SKM-1 treated with dmso at 0.1 percent for 144 hours (cell line): ENCODE measurements at regions not wholly inside any gene's neighbourhood (a gene's known extent, or its start where the extent isn't known, plus 50 kb on each side); places are given as distances from the start of the nearest gene placed in this dataset.

Experiments used
- DNase-seq: peaks from one replicate; lab custom pipeline; 2025; ENCODE audit not compliant: unreplicated experiment; lab: John Stamatoyannopoulos, UW

GRCh38 chr6:167643223-167643622, 183.5 kb upstream of the AFDN start:
- no peak for DNase-seq

- no peak for DNase-seq
These were observed 183.0 kb upstream of the AFDN start for GRCh38 chr6:167643716-167644115.

- no peak for DNase-seq
These were observed 182.1 kb upstream of the AFDN start for GRCh38 chr6:167644412-167645132.

GRCh38 chr6:167645368-167645767, 181.3 kb upstream of the AFDN start:
- DNase-seq: no peak

- no peak for DNase-seq
These were observed 179.4 kb upstream of the AFDN start for GRCh38 chr6:167647306-167647705.

- DNase-seq: no peak
These were observed 178.8 kb upstream of the AFDN start for GRCh38 chr6:167647737-167648470.

- DNase-seq: no peak
These were observed 178.0 kb upstream of the AFDN start for GRCh38 chr6:167648501-167649278.

- DNase-seq: no peak
These were observed 177.2 kb upstream of the AFDN start for GRCh38 chr6:167649476-167649875.

- no peak for DNase-seq
These were observed 175.9 kb upstream of the AFDN start for GRCh38 chr6:167650730-167651317.

- no peak for DNase-seq
These were observed 175.2 kb upstream of the AFDN start for GRCh38 chr6:167651318-167652041.

GRCh38 chr6:167652042-167652700, 174.5 kb upstream of the AFDN start:
- no peak for DNase-seq

GRCh38 chr6:167652701-167653095, 174.0 kb upstream of the AFDN start:
- no peak for DNase-seq

- no peak for DNase-seq
These were observed 173.2 kb upstream of the AFDN start for GRCh38 chr6:167653561-167653960.

GRCh38 chr6:167654389-167654788, 172.3 kb upstream of the AFDN start:
- DNase-seq: no peak

- DNase-seq: no peak
These were observed 171.4 kb upstream of the AFDN start for GRCh38 chr6:167655174-167655821.

GRCh38 chr6:167658106-167658505, 168.6 kb upstream of the AFDN start:
- no peak for DNase-seq

GRCh38 chr6:167659046-167659445, 167.7 kb upstream of the AFDN start:
- DNase-seq: no peak

GRCh38 chr6:167660424-167660823, 166.3 kb upstream of the AFDN start:
- no peak for DNase-seq

- no peak for DNase-seq
These were observed 165.7 kb upstream of the AFDN start for GRCh38 chr6:167660944-167661551.
